Kidney epithelial cell (primary cell): ENCODE measurements at regions not wholly inside any gene's neighbourhood (a gene's known extent, or its start where the extent isn't known, plus 50 kb on each side); places are given as distances from the start of the nearest gene placed in this dataset.

ENCODE experiments used
- DNase-seq: peaks from one replicate; pipeline ENCODE4 v3.0.0-alpha.2; 2010; ENCODE audit warnings: low read depth
- H3K27me3 ChIP-seq: 2 replicates; pipeline ENCODE4 v1.6.0; 2011; ENCODE audit warnings: low read length; ENCODE audit not compliant: control insufficient read depth, insufficient read depth
- H3K36me3 ChIP-seq: 2 replicates; pipeline ENCODE4 v1.5.1; 2011; ENCODE audit warnings: low read length; ENCODE audit not compliant: control insufficient read depth, insufficient read depth
- H3K4me3 ChIP-seq: 2 replicates; pipeline ENCODE4 v1.5.1; 2011; ENCODE audit warnings: low read depth, mild to moderate bottlenecking, control low read depth, low read length
- TF ChIP-seq, protein P1 (sequence below): IDR thresholded peaks from 2 replicates; pipeline ENCODE4 v1.5.1; 2011; ENCODE audit warnings: mild to moderate bottlenecking, moderate library complexity, low read length, control low read depth, inconsistent platforms; ENCODE audit not compliant: insufficient read depth, poor library complexity, severe bottlenecking

DNA sequence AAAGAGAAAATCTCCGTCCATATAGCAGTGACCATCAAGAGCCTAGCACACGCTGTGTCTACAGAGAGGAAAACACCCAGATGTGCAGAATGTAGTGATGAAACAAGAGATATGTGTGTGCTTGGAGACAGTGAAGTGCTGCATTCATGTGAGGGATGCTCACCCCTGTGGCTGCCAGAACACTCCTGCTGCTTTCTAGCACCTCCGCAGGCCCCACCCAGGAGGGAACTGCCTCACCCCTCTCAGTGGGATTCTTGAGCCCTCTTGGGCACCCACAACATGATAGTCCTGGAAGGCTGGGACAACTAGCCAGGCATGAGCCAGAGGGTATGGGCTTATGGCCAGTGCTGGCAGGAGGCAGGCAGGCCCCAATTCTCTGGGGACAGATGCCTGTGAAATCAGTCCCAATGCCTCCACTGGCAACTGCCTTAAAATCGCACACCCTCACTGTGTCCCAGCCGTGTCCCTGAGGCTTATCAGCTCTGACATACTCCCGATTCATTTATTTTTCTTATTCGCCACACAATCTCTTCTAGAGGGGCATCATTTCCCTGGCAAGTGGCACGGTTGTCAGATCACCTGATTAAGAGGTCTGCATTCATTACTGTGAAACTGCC is 73.2 kb upstream of the FSTL4 start:
- DNase-seq = no peak
- no peaks in the 10 kb centered on the region for H3K36me3 ChIP-seq
- H3K4me3 ChIP-seq = no peak overlapping the region
- TF ChIP-seq, protein P1, sequence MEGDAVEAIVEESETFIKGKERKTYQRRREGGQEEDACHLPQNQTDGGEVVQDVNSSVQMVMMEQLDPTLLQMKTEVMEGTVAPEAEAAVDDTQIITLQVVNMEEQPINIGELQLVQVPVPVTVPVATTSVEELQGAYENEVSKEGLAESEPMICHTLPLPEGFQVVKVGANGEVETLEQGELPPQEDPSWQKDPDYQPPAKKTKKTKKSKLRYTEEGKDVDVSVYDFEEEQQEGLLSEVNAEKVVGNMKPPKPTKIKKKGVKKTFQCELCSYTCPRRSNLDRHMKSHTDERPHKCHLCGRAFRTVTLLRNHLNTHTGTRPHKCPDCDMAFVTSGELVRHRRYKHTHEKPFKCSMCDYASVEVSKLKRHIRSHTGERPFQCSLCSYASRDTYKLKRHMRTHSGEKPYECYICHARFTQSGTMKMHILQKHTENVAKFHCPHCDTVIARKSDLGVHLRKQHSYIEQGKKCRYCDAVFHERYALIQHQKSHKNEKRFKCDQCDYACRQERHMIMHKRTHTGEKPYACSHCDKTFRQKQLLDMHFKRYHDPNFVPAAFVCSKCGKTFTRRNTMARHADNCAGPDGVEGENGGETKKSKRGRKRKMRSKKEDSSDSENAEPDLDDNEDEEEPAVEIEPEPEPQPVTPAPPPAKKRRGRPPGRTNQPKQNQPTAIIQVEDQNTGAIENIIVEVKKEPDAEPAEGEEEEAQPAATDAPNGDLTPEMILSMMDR = no peak
- H3K27me3 ChIP-seq = peaks cover 10% of the 10 kb centered on the region

DNA sequence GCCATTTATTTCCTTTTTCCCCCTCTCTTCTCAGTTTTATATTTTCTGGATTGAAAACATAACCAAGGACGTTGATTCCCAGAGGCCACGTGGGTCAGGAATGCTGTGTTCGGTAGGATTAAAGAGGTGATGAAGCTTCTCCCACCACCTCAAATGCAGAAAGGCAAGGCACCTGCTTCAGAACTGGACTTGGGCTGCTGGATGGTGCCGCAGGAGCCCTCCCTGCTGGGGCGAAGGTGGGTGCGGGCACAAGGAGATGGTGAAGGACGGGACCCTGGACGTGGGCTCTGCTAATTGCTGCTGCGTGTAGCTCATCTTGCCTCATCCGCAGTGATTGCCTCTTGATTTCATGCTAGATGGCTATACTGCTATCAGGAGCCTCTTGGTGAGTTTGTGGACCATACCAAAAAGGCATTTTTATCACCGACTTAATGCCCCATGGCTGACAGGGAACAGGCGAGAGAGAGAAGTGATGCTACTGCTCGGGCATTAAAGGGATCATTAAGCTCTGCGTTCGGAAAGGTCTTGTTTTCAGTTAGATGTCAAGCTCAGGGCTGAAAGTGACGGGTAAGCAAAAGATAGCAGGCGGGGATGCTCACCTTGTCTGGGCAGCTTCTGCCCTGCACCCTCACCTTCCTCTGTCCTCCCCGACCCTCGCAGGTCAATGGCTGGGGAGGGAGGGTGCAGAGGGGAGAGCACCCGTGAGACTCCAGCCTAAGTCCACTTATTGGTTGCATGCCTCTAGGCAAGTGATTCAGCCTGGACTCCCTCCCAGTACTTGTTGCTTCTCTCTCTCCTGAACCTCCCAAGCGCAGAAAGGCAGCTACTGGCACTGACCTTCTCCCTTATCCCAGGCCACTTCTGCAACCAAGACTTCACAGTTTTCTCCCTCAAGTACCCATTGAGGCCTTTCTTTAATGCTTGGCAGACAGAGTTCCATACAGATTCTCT is 71.6 kb upstream of the FSTL4 start:
- DNase-seq = no peak
- TF ChIP-seq, protein P1 = no peak
- Histone ChIP-seq H3K36me3 (no peaks in the 10 kb centered on the region), H3K27me3 (peaks cover 11% of the 10 kb centered on the region), H3K4me3 (no peak overlapping the region)

DNA sequence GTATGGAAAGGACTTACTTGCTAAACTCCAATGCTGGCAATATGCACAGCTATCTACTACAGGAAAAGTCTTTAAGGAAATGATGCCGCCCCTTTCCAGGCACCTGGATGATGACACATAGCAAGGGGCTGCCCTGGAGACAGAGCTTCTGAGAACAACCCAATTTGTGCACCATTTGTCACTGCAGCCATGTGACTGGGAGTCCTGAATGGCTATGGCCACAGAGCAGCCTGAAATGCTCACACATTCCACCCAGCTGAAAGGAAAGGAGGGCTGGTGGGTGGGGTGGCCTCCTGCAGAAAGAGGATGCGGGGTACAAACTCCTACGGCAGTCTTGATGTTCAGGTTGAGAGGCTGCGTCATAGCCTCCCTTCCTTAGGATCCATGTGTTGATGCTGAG is 70.1 kb upstream of the FSTL4 start:
- Histone ChIP-seq H3K36me3 (no peaks in the 10 kb centered on the region), H3K27me3 (peaks cover 11% of the 10 kb centered on the region), H3K4me3 (no peak overlapping the region)
- DNase-seq = no peak
- TF ChIP-seq, protein P1 = no peak

DNA sequence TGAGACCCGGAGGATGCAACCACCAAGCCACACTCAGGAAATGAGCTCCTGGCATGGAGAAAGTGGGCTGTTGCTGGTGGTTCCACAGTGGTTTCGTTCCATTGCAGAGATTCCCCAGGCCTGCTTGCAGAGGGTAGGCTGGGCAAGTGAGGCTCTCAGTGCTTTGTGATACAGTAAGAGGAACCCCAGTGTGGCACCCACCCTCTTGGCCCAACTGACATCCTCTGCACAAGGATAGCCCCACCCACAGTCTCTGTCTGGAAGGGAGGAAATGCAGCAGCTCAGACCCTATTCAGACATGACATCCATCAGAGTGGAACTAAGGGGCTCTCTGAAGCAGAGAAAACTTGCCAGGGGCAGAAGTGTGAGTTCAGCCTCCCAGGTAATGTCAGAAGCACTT is 69.6 kb upstream of the FSTL4 start:
- TF ChIP-seq, protein P1 = no peak
- peaks cover 11% of the 10 kb centered on the region for H3K27me3 ChIP-seq
- no peak for DNase-seq
- no peak overlapping the region for H3K4me3 ChIP-seq
- no peaks in the 10 kb centered on the region for H3K36me3 ChIP-seq

DNA sequence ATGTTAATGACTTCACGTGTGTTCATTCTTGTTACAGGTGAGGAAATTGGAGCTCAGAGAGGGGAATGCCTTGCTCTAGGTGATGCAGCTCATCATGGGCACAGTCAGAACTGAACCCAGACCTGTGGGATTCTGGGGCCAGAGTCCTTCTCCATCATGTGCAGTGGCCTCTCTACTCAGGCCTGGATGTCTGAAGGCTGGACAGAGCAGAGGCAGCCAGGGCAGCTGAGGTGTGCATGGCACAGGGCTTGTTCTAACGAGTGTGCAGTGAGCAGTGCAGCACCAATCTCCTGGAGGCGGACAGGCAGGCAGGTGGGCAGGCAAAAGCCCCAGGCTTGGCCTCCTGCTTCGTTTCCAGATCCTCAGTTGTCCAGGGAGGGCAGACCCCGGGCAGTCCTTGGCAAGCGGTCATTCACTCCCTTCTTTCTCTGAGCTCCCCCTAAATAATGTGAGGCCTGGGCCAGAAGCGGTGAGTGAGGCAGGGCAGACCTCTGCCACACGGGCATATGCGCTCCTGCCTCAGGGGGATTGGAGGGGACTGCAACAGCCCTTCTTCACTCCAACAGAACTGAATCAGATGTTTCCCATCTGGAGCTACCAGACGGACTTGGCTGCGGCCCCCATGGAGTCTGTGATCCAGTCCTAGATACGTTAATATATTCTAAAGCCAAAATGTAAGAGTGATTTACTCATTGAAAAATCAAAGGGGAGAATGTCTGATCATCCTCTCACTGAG is 68.7 kb upstream of the FSTL4 start:
- Histone ChIP-seq H3K27me3 (peaks cover 11% of the 10 kb centered on the region), H3K36me3 (no peaks in the 10 kb centered on the region), H3K4me3 (no peak overlapping the region)
- DNase-seq = no peak
- TF ChIP-seq, protein P1 = no peak
